ENCODE measurements at regions not wholly inside any gene's neighbourhood (a gene's known extent, or its start where the extent isn't known, plus 50 kb on each side); places are given as distances from the start of the nearest gene placed in this dataset.
"Not testable (repeated sequence)": the region's sequence is repeated elsewhere in the genome, so short reads cannot be mapped to it uniquely, and the experiment has no call there.

GRCh38 chr9:88596376-88596775 is 61.4 kb downstream of the NXNL2 start:
- DNase-seq (ENCODE audit: low read depth in 2 of 2), result no peak

GRCh38 chr9:88604836-88605511 is 70.0 kb downstream of the NXNL2 start:
- DNase-seq (ENCODE audit: low read depth in 2 of 2), result no peak

GRCh38 chr9:88605512-88606362 is 70.8 kb downstream of the NXNL2 start:
- DNase-seq (ENCODE audit: low read depth in 2 of 2), result no peak

GRCh38 chr9:88614359-88614758 is 79.4 kb downstream of the NXNL2 start:
- DNase-seq (ENCODE audit: low read depth in 2 of 2), result no peak

GRCh38 chr9:88623698-88624097 is 88.7 kb downstream of the NXNL2 start:
- DNase-seq (ENCODE audit: low read depth in 2 of 2), result no peak

- no peak for DNase-seq (ENCODE audit: low read depth in 2 of 2)
Observed at GRCh38 chr9:88628114-88628513, 93.1 kb downstream of the NXNL2 start.

GRCh38 chr9:88628811-88629210 is 93.8 kb downstream of the NXNL2 start:
- DNase-seq (ENCODE audit: low read depth in 2 of 2), result no peak

GRCh38 chr9:88630574-88630973 is 95.6 kb downstream of the NXNL2 start:
- not testable (repeated sequence) for DNase-seq (ENCODE audit: low read depth in 2 of 2)

GRCh38 chr9:88635151-88635550 is 100.2 kb downstream of the NXNL2 start:
- DNase-seq (ENCODE audit: low read depth in 2 of 2), result no peak

GRCh38 chr9:88641456-88642240 is 106.7 kb downstream of the NXNL2 start:
- DNase-seq (ENCODE audit: low read depth in 2 of 2), result no peak

GRCh38 chr9:88642336-88642735 is 107.4 kb downstream of the NXNL2 start:
- DNase-seq (ENCODE audit: low read depth in 2 of 2), result no peak

- no peak for DNase-seq (ENCODE audit: low read depth in 2 of 2)
Observed at GRCh38 chr9:88643931-88644330, 109.0 kb downstream of the NXNL2 start.

GRCh38 chr9:88645172-88645878 is 110.3 kb downstream of the NXNL2 start:
- DNase-seq (ENCODE audit: low read depth in 2 of 2), result no peak

GRCh38 chr9:88645879-88646199 is 110.9 kb downstream of the NXNL2 start:
- no peak for DNase-seq (ENCODE audit: low read depth in 2 of 2)

GRCh38 chr9:88646539-88647300 is 111.7 kb downstream of the NXNL2 start:
- no peak for DNase-seq (ENCODE audit: low read depth in 2 of 2)

GRCh38 chr9:88651682-88652633 is 117.0 kb downstream of the NXNL2 start:
- no peak for DNase-seq (ENCODE audit: low read depth in 2 of 2)

- DNase-seq (ENCODE audit: low read depth in 2 of 2), result no peak
Observed at GRCh38 chr9:88652876-88653275, 117.9 kb downstream of the NXNL2 start.

GRCh38 chr9:88653406-88653805 is 118.4 kb downstream of the NXNL2 start:
- DNase-seq (ENCODE audit: low read depth in 2 of 2), result no peak

GRCh38 chr9:88653911-88654310 is 118.9 kb downstream of the NXNL2 start:
- DNase-seq (ENCODE audit: low read depth in 2 of 2), result no peak

- DNase-seq (ENCODE audit: low read depth in 2 of 2), result no peak
Observed at GRCh38 chr9:88657893-88658292, 122.9 kb downstream of the NXNL2 start.
